AG08396 (cell line): ENCODE measurements at regions not wholly inside any gene's neighbourhood (a gene's known extent, or its start where the extent isn't known, plus 50 kb on each side); places are given as distances from the start of the nearest gene placed in this dataset.
"Not testable (repeated sequence)": the region's sequence is repeated elsewhere in the genome, so short reads cannot be mapped to it uniquely, and the experiment has no call there.

Experiments used
- DNase-seq: peaks from one replicate; pipeline ENCODE4 v3.0.0; 2012; ENCODE audit warnings: low spot score, mixed read lengths

DNA sequence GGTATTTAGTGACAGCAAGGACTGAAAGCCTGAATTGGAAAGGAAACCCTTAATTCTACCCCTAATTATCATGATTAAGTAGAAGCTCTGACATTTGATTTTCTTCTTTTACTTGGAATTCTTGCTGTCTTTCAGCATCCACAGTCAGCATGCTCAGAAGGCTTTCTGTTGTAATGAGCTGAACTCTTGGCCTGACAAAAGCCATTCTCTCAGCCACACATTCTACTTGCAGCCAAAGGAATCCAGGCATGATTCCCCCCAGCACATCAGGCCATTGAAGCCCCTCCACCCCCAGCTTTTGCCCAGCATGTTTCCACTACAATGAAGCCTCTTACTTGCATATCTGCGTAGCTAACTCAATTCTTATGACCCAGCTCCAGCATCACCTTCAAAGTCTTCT, 94.3 kb upstream of the FRMD4A start:
- no peak for DNase-seq

DNA sequence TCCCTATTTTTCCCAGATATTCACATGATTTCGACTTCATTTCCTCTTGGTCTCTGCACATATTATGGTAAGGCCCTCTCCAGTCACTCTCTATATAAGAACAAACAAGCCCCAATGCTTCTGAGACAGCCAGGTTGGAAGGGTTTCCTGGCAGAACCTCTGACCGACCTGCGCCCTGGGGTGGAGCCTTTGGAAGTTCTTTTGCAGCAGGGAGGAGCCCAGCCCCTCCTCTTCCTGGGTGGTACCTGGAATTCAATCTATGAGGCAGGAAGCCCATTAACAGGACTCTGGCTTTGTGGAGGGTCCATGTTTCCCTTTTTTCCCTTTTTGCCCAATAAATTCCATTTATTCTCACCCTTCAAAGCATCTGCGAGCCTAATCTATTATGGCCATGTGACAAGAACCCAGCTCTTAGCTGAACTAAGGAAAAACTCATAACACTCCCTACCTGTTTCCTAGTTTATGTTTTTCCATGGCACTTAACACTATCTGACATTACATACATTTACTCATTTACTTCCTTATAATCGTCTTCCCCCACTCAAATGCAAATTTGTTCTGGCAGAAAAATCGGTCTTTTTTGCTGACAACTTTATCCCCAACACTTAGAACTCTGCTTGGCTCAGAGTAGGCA, 92.5 kb upstream of the FRMD4A start:
- DNase-seq, result no peak

DNA sequence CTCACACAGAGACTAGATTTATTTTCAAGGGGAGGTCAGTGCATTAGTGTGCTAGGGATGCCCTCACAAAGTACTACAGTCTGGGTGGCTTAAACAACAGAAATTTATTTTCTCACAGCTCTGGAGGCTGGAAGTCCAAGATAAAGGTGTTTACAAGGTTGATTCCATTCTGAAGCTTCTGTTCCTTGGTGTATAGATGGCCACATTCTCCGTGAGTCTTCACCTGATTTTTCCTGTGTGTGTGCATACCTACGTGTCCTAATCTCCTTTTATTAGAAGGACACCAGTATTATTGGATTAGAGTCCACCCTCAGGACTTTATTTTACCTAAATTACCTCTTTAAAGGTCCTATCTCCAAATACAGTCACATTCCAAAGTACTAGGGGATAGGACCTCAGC, 91.7 kb upstream of the FRMD4A start:
- no peak for DNase-seq

DNA sequence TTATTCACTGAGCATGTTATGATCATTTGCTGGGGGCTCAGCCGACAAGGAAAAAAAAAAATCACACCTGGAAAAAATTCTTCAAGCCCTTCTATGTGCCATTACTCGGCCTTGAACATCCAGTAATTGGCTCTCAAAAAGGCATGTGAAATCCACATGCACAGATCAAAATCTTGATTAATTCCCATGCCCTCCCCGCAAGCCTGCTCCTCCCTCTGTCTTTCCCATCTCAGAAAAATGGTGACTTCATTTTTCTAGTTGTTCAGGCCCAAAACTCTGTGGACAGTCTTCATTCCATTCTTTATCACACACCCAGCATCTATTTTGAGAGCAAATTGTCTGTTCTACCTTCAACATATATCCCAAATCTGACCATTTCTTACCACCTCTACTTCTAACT, 91.2 kb upstream of the FRMD4A start:
- no peak for DNase-seq

GRCh38 chr10:14417336-14417735, 86.6 kb upstream of the FRMD4A start:
- not testable (repeated sequence) for DNase-seq

GRCh38 chr10:14416308-14416700, 85.6 kb upstream of the FRMD4A start:
- no peak for DNase-seq

DNA sequence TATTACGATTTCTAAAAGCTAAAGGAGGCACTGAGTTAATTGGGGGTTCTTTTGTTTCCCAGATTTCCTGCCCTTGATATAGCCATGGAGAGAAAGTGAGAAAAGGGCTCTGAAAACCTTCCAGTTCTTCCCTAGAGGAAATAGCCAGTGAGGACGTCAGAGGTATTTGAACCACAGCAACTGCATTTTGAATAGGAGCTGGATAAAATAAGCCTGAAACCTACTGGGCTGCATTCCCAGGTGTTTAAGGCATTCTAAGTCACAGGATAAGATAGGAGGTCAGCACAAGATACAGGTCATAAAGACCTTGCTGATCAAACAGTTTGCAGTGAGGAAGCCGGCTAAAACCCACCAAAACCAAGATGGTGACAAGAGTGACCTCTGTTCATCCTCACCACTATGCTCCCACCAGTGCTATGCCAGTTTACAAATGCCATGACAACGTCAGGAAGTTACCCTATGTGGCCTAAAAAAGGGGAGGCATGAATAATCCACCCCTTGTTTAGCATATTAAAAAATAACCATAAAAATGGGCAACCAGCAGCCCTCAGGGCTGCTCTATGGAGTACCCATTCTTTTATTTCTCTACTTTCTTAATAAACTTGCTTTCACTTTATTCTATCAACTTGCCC, 85.1 kb upstream of the FRMD4A start:
- no peak for DNase-seq

DNA sequence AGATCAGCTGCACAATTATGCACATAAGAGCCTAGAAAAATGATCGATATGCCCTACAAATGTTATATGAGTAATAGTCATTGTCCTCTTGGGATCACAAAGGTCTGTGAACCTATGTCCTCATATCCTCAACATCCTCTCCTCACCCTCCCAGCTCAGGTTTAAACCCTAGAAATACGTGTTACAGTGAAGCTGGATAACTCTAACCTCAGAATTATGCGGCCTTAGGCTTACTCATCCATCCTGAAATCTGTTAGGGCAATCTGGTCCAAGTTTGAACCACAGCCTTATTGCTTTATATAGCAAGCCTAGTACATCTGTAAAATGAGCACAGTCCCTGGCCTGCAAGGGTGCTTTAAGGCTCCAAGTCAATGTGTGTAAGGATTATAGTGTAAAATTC, 84.2 kb upstream of the FRMD4A start:
- DNase-seq, result peak; percentile 32

DNA sequence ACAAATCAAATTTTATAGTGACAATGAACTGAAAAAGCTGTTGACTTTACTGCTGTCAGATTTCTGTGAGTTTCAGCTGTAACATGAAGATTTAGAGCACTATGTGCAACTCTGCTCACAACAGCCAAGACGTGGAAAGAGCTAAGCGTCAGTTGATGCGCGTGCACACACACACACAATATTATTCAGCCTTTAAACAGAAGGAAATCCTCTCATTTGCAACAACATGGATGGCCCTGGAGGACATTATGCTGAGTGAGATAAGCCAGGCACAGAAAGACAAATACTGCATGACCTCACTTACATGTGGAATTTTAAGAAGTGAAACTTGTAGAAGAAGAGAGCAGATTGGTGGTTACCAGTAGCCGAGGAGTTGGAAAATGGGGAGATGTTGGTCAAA, 82.8 kb upstream of the FRMD4A start:
- DNase-seq, result no peak

- DNase-seq, result no peak
Measured at GRCh38 chr10:14412624-14413023, 81.9 kb upstream of the FRMD4A start.

DNA sequence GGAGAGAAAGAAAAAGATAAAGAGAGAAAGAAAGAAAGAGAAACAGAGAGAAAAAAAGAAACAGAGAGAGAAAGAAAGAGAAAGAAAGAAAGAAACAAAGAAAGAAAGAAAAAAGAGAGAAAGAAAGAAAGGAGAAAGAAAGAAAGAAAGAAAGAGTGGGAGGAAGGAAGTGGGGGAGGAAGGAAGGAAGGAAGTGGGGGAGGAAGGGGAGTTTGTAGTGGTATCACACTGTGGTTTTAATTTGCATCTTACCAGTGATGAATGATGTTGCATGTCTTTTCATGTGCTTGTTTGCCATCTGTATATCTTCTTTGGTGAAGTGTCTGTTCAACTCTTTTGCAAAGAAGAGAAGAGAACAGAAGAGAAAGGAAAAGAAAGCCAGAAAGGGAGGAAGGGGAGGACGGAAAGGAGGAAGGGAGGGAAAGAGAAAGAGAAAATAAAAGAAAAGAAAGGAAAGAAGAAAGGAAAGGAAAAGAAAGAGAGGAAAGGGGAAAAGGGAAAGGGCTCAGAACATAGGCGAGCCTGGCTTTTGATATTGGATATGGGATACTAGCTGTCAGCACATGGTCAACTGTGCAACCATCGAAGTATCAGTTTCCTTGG, 79.2 kb upstream of the FRMD4A start:
- no peak for DNase-seq

- no peak for DNase-seq
Measured at GRCh38 chr10:14409247-14409646, 78.5 kb upstream of the FRMD4A start.

GRCh38 chr10:14408139-14408538, 77.4 kb upstream of the FRMD4A start:
- no peak for DNase-seq

DNA sequence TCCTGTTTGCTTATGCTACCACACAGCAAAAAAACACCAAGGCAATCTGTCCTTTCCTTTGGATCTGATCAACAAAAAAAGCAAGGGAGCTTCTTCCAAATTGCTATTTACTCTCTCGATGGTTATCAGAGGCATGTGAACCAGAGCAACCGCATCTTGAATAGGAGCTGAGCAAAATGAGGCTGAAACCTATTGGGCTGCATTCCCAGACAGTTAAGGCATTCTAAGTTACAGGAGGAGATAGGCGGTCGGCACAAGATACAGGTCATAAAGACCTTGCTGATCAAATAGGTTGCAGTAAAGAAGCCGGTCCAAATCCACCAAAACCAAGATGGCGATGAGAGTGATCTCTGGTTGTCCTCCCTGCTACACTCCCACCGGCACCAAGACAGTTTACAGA, 76.8 kb upstream of the FRMD4A start:
- no peak for DNase-seq

DNA sequence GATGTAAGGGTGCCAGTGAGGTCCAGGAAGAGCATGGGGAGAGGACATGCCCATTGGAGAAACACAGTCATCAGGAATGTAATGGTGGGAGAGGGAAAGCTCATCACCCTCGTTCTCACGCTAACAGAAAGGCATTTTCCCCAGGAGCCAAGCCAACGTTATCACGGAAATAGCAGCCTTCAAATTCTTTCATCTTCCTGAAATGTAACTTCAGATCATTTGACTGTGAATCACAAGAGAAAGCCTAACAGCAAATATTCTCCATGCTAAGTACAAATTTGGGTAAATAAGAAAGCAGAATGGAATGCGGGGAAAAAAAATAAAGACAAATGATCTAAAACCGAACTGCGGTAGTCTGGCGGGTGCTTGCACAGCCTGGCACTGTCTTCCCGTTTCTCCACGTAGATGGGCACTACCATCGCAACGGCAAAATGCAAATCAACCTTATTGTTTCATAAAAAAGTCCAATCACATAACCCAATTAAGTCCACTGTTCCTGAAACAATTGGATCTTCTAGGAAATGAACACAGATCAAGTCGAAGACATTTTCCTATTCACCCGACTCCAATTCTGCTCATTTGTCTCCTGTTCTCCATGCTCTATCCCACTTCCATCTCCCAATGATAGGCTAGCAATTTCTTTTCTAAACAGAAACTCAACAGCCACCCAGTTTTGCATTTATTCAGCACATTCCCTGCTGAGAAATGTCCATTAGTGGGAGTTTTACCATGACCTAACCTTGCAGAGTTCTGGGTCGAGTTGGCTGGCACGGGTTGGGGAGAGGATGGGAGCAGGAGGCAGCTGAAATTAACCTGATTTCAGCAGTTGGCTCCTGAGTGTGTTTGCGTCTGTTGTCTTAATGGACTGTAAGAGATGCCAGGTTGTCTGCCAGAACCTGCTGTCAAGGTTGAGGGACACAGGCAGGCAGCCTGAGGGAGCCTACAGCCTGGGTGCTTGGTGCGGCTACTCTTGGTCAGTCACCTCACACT, 74.6 kb upstream of the FRMD4A start:
- peak; percentile 54 for DNase-seq

DNA sequence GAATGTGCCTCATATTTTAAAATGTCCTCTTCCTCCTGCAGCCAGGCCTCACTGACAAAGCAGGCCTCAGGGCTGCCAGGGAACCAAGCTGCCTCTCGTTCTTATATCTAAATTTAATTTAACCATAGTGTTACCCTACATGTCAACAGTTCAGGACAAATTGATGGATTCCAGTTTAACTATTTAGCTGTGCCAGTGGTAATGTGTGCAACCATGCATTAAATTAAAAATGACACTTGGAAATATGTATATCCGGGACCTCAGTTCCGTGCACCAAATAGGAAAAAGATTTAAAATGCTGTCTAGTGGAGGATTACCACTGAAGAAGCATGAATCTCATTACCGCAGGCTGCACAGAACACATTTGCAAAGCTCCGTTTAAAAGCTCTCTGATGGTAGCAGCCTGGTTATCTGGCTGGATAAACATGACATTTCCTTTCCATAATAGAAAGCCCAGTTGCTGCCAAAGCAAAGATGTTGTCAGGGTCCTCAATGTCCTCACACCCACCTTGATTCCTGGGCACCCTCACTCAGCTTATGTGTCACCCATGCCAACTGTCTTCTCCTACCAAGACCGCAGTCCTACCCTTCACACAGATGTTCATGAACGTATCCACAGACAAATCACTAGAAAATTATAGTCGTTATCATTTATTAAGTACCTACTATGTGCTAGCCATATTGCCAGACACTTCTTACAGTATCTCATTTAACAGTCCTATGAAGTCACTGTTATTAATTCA, 73.3 kb upstream of the FRMD4A start:
- DNase-seq, result no peak

GRCh38 chr10:14403359-14403758, 72.6 kb upstream of the FRMD4A start:
- no peak for DNase-seq

DNA sequence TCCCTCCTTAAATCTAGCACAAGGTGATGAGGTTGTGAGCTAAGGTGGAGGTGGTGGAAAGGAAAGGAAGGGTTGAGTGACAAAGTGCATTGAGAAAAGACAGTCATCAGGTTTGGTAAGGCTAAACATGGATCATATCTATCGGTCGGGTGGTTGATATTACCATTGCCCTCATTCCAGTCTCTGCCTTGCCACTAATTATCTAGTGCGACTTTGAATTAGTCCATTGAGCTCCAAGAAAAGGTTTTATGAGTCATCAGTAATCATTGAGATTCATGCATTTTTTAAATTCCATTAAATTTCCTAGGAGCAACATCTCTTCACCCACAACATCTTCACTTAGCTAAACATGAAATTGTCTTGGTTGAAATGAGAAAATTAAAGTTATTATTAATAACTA, 68.9 kb upstream of the FRMD4A start:
- DNase-seq, result no peak

GRCh38 chr10:14397066-14397465, 66.3 kb upstream of the FRMD4A start:
- peak; percentile 86 for DNase-seq

DNA sequence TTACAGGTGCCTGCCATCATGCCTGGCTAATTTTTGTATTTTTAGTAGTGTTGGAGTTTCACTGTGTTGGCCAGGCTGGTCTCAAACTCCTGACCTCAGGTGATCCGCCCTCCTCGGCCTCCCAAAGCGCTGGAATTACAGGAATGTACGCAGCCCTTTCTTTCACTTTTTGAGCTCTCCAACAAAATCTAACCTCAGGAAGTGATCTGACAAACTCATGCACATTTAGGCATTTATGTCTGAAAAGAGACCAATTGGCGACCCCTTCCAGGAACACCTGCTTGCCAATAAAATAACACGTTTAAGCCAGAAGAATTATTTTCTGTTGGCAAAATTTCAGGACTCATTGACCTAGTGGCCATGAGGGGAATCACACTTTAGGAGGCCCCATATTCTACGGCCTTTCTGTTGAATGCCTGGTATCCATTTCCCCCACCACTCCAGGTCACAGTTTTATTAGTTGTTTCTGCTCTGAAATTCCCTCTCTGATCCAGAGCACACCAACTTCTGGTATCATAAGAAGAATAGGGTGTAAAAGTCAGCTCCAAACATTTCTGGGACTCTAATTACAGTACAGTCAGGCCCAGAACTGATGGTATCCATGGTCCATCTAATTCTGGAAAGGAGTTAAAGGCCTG, 65.8 kb upstream of the FRMD4A start:
- peak; percentile 24 for DNase-seq

GRCh38 chr10:14394179-14394578, 63.5 kb upstream of the FRMD4A start:
- no peak for DNase-seq
